GM12878 (cell line): ENCODE measurements at regions not wholly inside any gene's neighbourhood (a gene's known extent, or its start where the extent isn't known, plus 50 kb on each side); places are given as distances from the start of the nearest gene placed in this dataset.
A peak's percentile ranks its signal among the peaks of the same experiment; 100 is the strongest.

Experiments
- BCL11A ChIP-seq: IDR thresholded peaks from 2 replicates; pipeline ENCODE4 v1.6.1; 2011; ENCODE audit warnings: low read depth, low read length
- CBFB ChIP-seq: IDR thresholded peaks from 2 replicates; pipeline ENCODE4 v1.6.1; 2016; ENCODE audit warnings: antibody characterized with exemption, low read depth
- CBX5 ChIP-seq: sonication (generic); IDR thresholded peaks from 2 replicates; pipeline ENCODE4 v1.6.1; 2016; ENCODE audit warnings: low read depth, moderate library complexity, mild to moderate bottlenecking, inconsistent platforms
- FOS ChIP-seq: IDR thresholded peaks from 3 replicates; pipeline ENCODE4 v1.6.1; 2011; ENCODE audit warnings: borderline replicate concordance; ENCODE audit not compliant: insufficient read length; ENCODE audit errors: extremely low read depth
- FOXK2 ChIP-seq: fragments of 450-650 bp; IDR thresholded peaks from 2 replicates; pipeline ENCODE4 v1.6.1; 2017; ENCODE audit warnings: mild to moderate bottlenecking, moderate library complexity
- FOXM1 ChIP-seq: IDR thresholded peaks from 2 replicates; pipeline ENCODE4 v1.6.1; 2012; ENCODE audit warnings: low read depth, mild to moderate bottlenecking, inconsistent platforms, low read length, moderate library complexity
- GABPA ChIP-seq: IDR thresholded peaks from 2 replicates; pipeline ENCODE4 v1.6.1; 2014; ENCODE audit warnings: antibody characterized with exemption, low read depth, mild to moderate bottlenecking, inconsistent platforms
- GATAD2B ChIP-seq: fragments of 450-650 bp; conservative IDR thresholded peaks from 2 replicates; pipeline ENCODE4 v1.6.1; 2017; ENCODE audit warnings: low read depth, mild to moderate bottlenecking, moderate library complexity
- KAT2A ChIP-seq: conservative IDR thresholded peaks from 2 replicates; pipeline ENCODE4 v1.6.1; 2011; ENCODE audit warnings: low read depth, low read length; ENCODE audit not compliant: control insufficient read depth
- LARP7 ChIP-seq: fragments of 450-650 bp; IDR thresholded peaks from 2 replicates; pipeline ENCODE4 v1.6.1; 2017; ENCODE audit warnings: mild to moderate bottlenecking
- NFYB ChIP-seq: IDR thresholded peaks from 2 replicates; pipeline ENCODE4 v1.6.1; 2011; ENCODE audit warnings: low read depth, mild to moderate bottlenecking, low read length, improper control_type of control experiment, moderate library complexity; ENCODE audit not compliant: insufficient read depth
- NR2C1 ChIP-seq: fragments of 450-650 bp; IDR thresholded peaks from 2 replicates; pipeline ENCODE4 v1.6.1; 2017; ENCODE audit warnings: antibody characterized with exemption, mild to moderate bottlenecking, moderate library complexity
- NRF1 ChIP-seq: conservative IDR thresholded peaks from 2 replicates; pipeline ENCODE4 v1.6.1; 2011; ENCODE audit warnings: mild to moderate bottlenecking, low read depth, low read length, improper control_type of control experiment
- POU2F2 ChIP-seq: IDR thresholded peaks from 3 replicates; pipeline ENCODE4 v1.6.1; 2011; ENCODE audit warnings: low read depth, mild to moderate bottlenecking, low read length, borderline replicate concordance
- RBBP5 ChIP-seq: fragments of 200-600 bp; sonication (generic); conservative IDR thresholded peaks from 2 replicates; pipeline ENCODE4 v1.6.1; 2016
- RELA ChIP-seq: fragments of 450-650 bp; IDR thresholded peaks from 2 replicates; pipeline ENCODE4 v1.8.0; 2014; ENCODE audit warnings: borderline replicate concordance; ENCODE audit not compliant: partially characterized antibody
- SMAD5 ChIP-seq: IDR thresholded peaks from 2 replicates; pipeline ENCODE4 v1.6.1; 2016; ENCODE audit warnings: antibody characterized with exemption, low read depth
- SUPT20H ChIP-seq: IDR thresholded peaks from 2 replicates; pipeline ENCODE4 v1.6.1; 2011; ENCODE audit warnings: low read depth, mild to moderate bottlenecking, low read length, moderate library complexity, borderline replicate concordance; ENCODE audit not compliant: control insufficient read depth
- SUZ12 ChIP-seq: fragments of 200-600 bp; sonication (generic); IDR thresholded peaks from one replicate; pipeline ENCODE4 v1.6.1; 2018; ENCODE audit warnings: antibody characterized with exemption, mild to moderate bottlenecking; ENCODE audit not compliant: unreplicated experiment
- TCF3 ChIP-seq: IDR thresholded peaks from 2 replicates; pipeline ENCODE4 v1.6.1; 2012; ENCODE audit warnings: low read depth, mild to moderate bottlenecking, low read length, borderline replicate concordance; ENCODE audit not compliant: insufficient read depth
- WRNIP1 ChIP-seq: IDR thresholded peaks from 2 replicates; pipeline ENCODE4 v1.6.1; 2011; ENCODE audit warnings: low read depth, low read length, improper control_type of control experiment, borderline replicate concordance
- ZSCAN29 ChIP-seq: fragments of 450-650 bp; IDR thresholded peaks from 2 replicates; pipeline ENCODE4 v1.6.1; 2017; ENCODE audit warnings: mild to moderate bottlenecking, moderate library complexity
- TF ChIP-seq, protein P1 (sequence below): fragments of 450-650 bp; IDR thresholded peaks from 2 replicates; pipeline ENCODE4 v1.6.1; 2017; ENCODE audit warnings: low read depth, mild to moderate bottlenecking, moderate library complexity

DNA sequence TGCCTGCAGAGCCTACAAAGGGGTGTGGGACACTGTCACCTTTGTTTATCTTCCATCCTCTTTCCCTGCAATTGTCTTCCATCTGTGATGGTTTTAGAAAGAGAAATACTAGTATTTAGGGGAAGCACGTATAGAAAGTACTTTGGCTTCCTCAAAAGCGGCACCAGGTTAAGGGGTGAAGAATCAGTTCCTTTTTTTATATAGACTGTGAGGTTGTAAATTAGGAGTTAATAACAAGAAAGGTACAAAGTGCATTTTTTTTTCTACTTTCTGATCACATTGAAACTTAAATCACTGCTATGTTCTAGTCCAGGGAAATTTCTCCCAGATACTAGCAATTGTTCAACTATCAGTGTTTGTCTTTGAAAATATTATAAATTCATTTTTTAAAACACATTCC, 219.3 kb downstream of the CEMIP2 start (continued):
- TF ChIP-seq NRF1 (no peak), FOXM1 (no peak), KAT2A (no peak), TCF3 (no peak), NR2C1 (peak; percentile 22; the same call in 1 of the 2 replicates), BCL11A (peak; percentile 73; the same call in 1 of the 2 replicates), FOS (no peak), GATAD2B (no peak), SUPT20H (no peak), FOXK2 (no peak), WRNIP1 (no peak), POU2F2 (no peak), GABPA (no peak), LARP7 (no peak), RBBP5 (no peak), ZSCAN29 (no peak), SMAD5 (no peak), RELA (no peak), NFYB (no peak), SUZ12 (no peak), CBX5 (no peak), CBFB (no peak)
- TF ChIP-seq, protein P1, sequence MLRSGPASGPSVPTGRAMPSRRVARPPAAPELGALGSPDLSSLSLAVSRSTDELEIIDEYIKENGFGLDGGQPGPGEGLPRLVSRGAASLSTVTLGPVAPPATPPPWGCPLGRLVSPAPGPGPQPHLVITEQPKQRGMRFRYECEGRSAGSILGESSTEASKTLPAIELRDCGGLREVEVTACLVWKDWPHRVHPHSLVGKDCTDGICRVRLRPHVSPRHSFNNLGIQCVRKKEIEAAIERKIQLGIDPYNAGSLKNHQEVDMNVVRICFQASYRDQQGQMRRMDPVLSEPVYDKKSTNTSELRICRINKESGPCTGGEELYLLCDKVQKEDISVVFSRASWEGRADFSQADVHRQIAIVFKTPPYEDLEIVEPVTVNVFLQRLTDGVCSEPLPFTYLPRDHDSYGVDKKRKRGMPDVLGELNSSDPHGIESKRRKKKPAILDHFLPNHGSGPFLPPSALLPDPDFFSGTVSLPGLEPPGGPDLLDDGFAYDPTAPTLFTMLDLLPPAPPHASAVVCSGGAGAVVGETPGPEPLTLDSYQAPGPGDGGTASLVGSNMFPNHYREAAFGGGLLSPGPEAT, result peak; percentile 79
